ENCODE measurements at regions not wholly inside any gene's neighbourhood (a gene's known extent, or its start where the extent isn't known, plus 50 kb on each side); places are given as distances from the start of the nearest gene placed in this dataset.

- no peak for TF ChIP-seq CTCF (IDR thresholded peaks at IDR 0.05)
- no peak for TF ChIP-seq EZH2 (IDR thresholded peaks at IDR 0.05; ENCODE audit: borderline replicate concordance, insufficient read depth, low read depth, low read length, poor library complexity, severe bottlenecking)
These were observed 131.5 kb downstream of the TMEM17 start for GRCh38 chr2:62374301-62375112.

All from B cell (primary cell).